Eye (tissue), 1 donor: ENCODE measurements at regions not wholly inside any gene's neighbourhood (a gene's known extent, or its start where the extent isn't known, plus 50 kb on each side); places are given as distances from the start of the nearest gene placed in this dataset.
A peak's percentile ranks its signal among the peaks of the same experiment; 100 is the strongest.

Experiments
- DNase-seq: peaks from one replicate; pipeline ENCODE4 v3.0.0-alpha.2; 2015

DNA sequence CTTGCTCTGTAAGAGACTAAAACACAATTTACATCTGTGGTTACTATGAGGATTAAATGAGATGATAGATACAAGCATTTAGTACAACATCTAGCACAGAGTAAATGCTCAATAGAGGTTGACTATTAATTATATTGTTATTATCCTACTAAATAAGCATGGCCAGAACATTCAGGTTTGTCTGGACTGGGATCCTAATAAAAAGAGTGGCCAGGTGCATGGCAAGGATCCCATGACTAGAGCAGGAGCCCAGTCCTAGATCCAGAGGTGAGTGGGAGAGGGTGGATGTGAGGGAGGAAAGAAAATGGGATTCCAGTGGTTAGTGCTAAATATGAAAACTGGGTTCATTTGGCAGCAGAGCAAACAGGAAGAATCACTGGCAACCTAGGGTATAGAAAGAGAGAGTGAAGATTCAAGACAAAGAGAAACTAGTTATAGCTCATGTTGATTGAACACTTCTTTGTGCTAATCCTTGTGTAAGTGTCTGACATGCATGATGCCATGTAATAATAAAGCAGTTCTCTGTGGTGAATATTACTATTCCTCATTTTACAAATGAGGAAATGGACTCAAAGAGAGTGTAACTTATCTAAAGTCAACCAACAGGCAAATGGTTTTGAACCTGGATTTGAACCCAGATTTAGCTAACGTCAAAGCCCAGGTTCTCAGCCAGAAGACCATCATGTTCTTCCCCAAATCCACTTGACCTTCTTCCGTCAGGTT, 71.1 kb upstream of the FGGY start:
- DNase-seq = no peak

DNA sequence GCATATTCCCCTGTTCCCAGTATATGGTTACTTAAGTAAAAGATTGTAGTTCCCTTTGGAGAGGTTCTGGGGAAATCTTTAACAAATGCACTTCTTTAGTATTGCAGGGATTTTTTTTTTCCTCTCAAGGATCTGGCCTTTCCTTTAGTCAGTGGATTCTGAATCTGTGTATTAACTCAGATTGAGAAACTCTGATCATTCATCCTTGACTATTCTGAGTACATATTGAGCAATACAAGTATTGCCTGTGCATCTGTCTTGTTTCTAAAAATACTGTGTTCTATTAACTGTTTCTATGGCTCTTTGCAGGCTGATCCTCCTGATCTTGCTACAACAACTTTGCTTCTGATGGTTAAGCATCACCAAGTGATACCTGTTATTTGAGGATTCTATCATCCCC, 67.8 kb upstream of the FGGY start:
- no peak for DNase-seq

DNA sequence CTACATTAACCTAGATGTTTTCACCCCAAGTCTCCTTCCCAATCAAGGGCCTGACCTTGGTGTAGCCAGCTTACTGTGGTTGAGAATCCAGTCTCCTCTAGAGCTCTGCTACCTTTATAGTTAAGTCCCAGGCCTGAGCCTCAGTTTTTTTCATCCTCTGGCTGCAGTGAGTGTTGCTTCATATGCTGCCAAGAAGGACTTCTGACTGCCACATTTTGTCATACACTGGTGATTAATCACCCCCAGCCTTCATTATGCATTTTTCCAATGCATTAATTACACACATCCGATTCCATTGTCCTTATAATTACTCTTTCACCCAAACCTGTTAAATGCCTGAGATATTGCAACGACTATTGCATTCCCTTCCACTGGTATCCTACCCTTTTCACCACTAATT, 66.3 kb upstream of the FGGY start:
- DNase-seq = peak; percentile 15

DNA sequence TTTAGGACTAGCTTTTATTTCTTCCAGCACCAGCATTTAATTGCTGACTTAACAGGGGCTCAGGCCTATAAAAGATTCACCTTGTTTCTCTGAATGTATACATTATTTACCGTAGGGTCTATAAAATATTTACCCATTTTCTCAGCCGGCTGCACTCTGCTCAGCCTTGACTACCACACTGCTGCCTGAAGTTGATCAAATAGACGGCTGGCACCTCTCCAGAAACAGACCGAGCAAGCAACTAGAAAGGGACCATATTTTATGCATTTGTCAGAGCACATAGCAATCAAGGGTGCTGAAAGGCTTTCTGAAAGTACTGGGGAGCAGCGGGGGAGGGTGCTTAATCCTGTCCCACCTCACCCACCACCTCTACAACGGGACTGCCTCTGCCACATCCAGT, 64.7 kb upstream of the FGGY start:
- DNase-seq = peak; percentile 66

DNA sequence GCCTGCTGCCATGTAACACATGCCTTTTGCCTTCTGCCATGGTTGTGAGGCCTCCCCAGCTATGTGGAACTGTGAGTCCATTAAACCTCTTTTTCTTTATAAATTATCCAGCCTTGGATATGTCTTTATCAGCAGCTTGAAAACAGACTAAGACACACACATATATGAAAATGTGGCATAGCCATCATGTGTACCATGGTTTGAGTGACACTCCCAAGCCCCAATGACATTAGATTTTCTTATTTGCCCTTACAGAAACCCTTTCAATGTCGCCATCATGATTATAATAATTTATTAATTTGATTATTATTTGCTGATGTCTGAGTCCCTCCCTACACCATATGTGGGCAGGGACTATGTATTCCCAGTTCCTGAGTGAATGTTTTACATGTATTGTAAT, 63.5 kb upstream of the FGGY start:
- no peak for DNase-seq

GRCh38 chr1:59236721-59237545, 60.0 kb upstream of the FGGY start:
- no peak for DNase-seq

DNA sequence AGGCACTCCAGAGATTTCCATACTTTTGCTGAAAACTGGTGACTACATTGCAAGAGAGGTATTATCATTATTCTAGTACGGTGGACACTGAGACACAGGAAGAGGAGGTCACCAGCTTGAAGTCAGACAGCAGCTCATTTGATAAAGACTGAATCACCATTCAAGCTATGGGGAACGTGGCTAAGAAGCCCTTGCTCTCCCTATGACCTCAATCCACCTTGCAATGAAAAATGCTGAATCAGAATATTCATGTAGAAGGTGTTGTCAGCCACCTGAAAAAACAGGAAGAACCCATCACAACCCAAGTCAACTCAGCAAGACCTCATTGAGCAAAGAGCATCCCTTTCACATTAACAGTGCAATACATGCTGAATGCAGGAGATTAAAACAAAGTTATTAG, 59.0 kb upstream of the FGGY start:
- no peak for DNase-seq

DNA sequence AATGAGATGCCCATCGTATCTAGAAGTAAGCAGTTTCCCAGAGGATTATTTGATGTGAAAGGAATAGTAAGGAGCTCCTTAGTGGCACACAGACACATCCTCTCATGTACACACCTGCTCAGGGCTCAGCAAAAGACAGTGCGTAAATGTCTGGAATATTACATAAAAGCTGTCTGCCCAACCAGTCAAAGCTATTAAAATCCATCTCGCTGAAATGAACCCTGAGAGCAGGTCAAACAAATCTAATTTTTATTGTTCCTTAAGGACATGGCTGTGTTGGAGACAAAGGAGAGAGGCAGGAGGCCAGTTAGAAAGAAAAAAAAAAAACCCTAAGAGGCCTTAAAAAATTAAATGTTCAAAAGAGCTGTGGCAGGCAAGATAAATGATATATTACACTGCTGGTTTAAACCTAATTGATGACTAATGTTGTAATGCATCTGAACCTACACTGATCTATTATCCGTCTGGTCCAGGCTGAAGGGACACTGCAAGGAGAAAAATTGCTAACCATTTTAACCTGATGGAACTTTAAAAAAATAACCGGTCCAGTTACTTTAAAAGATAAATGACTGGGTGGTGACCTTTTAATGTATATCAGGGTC, 58.5 kb upstream of the FGGY start:
- peak; percentile 75 for DNase-seq

- no peak for DNase-seq
Observed at GRCh38 chr1:59238993-59239392, 57.9 kb upstream of the FGGY start.

- DNase-seq = no peak
Observed at GRCh38 chr1:59241909-59242308, 55.0 kb upstream of the FGGY start.

DNA sequence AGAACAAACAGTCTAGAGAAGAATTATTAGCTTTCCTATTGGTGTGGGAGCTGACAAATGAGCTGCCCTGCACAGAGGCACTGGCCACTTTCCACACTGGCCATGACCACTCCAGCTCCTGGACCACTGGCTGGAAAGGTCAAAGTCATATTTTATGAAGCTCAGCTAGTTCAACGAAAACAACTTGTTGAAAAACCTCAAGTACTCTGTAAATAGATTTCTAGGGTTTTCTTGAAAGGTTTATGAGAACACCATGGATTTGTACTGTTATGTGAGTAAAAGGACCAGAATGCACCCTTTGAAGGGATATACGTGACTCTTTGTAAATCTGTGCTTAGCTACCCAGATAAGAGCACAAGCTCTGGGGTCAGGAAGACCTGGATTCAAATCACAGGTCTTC, 54.5 kb upstream of the FGGY start:
- DNase-seq = no peak

DNA sequence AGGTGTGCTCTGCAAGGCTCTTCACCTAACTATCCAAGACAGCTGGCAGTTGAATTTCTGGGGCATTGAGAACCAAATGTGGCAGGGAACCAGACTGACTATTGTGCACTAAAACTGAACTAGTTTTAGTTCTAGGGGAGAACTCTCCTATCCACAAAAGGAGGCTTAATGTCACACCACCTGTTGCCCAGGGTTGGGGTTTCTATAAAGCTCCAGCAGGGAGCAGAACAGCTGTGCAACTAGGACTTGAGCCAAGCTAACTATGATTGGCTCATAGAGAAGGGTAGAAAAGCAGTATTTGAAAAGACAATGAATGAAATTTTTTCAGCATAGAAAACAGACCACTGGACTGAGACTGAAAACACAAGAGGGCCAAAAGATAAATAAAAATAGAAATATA, 53.3 kb upstream of the FGGY start:
- DNase-seq = peak; percentile 11

DNA sequence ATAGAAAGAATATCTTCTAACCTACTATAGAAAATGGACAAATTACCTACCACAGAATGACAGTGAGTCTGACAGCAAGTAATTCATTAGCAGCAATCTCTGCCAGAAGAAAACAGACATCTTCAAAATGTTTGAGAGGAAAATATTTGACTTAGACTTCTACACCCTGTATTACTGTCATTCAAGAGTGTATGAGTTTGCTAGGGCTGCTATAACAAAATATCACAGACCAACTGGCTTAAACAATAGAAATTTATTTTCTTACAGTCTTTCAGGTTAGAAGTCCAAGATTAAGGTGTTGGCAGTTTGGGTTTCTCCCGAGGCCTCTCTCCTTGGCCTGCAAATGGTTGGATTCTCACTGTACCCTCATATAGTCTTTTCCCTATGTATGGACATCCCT, 52.9 kb upstream of the FGGY start:
- no peak for DNase-seq

DNA sequence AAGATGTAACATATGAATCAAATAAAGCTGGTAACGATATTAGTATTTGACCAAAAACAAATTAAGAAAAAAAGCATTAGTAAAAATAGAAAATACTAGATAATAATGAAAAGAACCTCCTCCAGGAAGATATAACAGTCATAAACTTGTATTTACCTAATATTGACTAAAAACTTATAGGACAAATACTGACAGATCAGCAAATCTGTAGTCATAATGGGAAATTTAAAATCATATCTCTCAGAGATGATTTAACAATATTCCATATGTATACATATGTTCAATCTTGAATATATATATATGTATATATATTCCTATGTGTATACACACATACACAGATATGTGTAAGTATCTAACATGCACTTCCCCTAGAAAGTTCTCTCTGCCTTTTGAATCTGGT, 52.0 kb upstream of the FGGY start:
- no peak for DNase-seq
